ENCODE measurements at regions not wholly inside any gene's neighbourhood (a gene's known extent, or its start where the extent isn't known, plus 50 kb on each side); places are given as distances from the start of the nearest gene placed in this dataset.

- CTCF ChIA-PET: no interaction called here
- Histone ChIP-seq H3K9me3 (0 out of 2 replicates have a peak, but pooled peaks cover 8% of the 10 kb centered on the region), H3K27me3 (ENCODE audit: insufficient read depth) (no peaks in the 10 kb centered on the region), H3K36me3 (replicated peaks in 1 of 2; ENCODE audit: control insufficient read depth in 1 of 2, insufficient read depth in 2 of 2, low read length in 1 of 2) (no peaks in the 10 kb centered on the region), H3K4me1 (ENCODE audit: control insufficient read depth in 1 of 2, insufficient read depth in 2 of 2, low read depth in 1 of 2, low read length in 1 of 2) (peaks cover 0 to 14% of the 10 kb centered on the region in 2 experiments; a peak in 1 of 4 replicates), H3K4me2 (no peak overlapping the region), H2AFZ (ENCODE audit: low read depth) (no peak overlapping the region), H3K27ac (ENCODE audit: low read depth in 2 of 2, low read length in 1 of 2) (no peak overlapping the region), H3F3A (replicated peaks; ENCODE audit: insufficient read depth) (no peaks in the 10 kb centered on the region), H3K9ac (no peak overlapping the region), H3K4me3 (ENCODE audit: low read depth in 2 of 2, low read length in 1 of 2) (no peak overlapping the region; a peak in 1 of 4 replicates), H3K79me2 (ENCODE audit: insufficient read depth) (no peaks in the 10 kb centered on the region), H3K9me2 (no peaks in the 10 kb centered on the region), H4K20me1 (ENCODE audit: insufficient read depth) (no peaks in the 10 kb centered on the region)
- no peak for DNase-seq
- no peak for TF ChIP-seq NRF1 (IDR thresholded peaks at IDR 0.05; ENCODE audit: low read depth, low read length)
- no peak for TF ChIP-seq RCOR1 (IDR thresholded peaks at IDR 0.05; ENCODE audit: low read length)
- no peak for TF ChIP-seq TEAD4 (IDR thresholded peaks at IDR 0.05; ENCODE audit: borderline replicate concordance, insufficient read depth)
- 48% methylated on average over 9 of the region's 9 CpGs for WGBS (ENCODE audit: low lambda C conversion rate)
- POLR2A ChIA-PET: no interaction called here
Observed at GRCh38 chr10:113479346-113480080, 73.3 kb upstream of the HABP2 start.

- peaks cover 0 to 9% of the 10 kb centered on the region in 2 experiments; a peak in 1 of 4 replicates for H3K4me1 ChIP-seq (ENCODE audit: control insufficient read depth in 1 of 2, insufficient read depth in 2 of 2, low read depth in 1 of 2, low read length in 1 of 2)
- no peak for DNase-seq
- POLR2A ChIA-PET: no interaction called here
Observed at GRCh38 chr10:113480081-113480360, 72.8 kb upstream of the HABP2 start.

More at GRCh38 chr10:113480081-113480360, 72.8 kb upstream of the HABP2 start:
- Histone ChIP-seq H3K4me2 (no peak overlapping the region), H3K27ac (ENCODE audit: low read depth in 2 of 2, low read length in 1 of 2) (no peak overlapping the region), H4K20me1 (ENCODE audit: insufficient read depth) (no peaks in the 10 kb centered on the region), H3K9ac (no peak overlapping the region), H2AFZ (ENCODE audit: low read depth) (no peak overlapping the region), H3K9me3 (0 out of 2 replicates have a peak, but pooled peaks cover 8% of the 10 kb centered on the region), H3K4me3 (ENCODE audit: low read depth in 2 of 2, low read length in 1 of 2) (no peak overlapping the region), H3F3A (replicated peaks; ENCODE audit: insufficient read depth) (no peaks in the 10 kb centered on the region), H3K27me3 (ENCODE audit: insufficient read depth) (no peaks in the 10 kb centered on the region), H3K79me2 (ENCODE audit: insufficient read depth) (no peaks in the 10 kb centered on the region), H3K9me2 (no peaks in the 10 kb centered on the region), H3K36me3 (replicated peaks in 1 of 2; ENCODE audit: control insufficient read depth in 1 of 2, insufficient read depth in 2 of 2, low read length in 1 of 2) (no peaks in the 10 kb centered on the region)
- TF ChIP-seq RAD21 (IDR thresholded peaks at IDR 0.05; ENCODE audit: low read length): no peak
- TF ChIP-seq MEF2A (IDR thresholded peaks at IDR 0.05; ENCODE audit: borderline replicate concordance, low read depth): no peak
- TF ChIP-seq EP300 (IDR thresholded peaks at IDR 0.05; ENCODE audit: borderline replicate concordance in 1 of 2, low read depth in 1 of 2, low read length in 1 of 2): no peak
- no peak for TF ChIP-seq REST (IDR thresholded peaks at IDR 0.05; ENCODE audit: low read depth, low read length)
- TF ChIP-seq NFIC (IDR thresholded peaks at IDR 0.05; ENCODE audit: borderline replicate concordance): no peak
- 4% methylated on average over 1 of the region's 1 CpG for WGBS (ENCODE audit: low lambda C conversion rate)
- CTCF ChIA-PET: no interaction called here
